ENCODE measurements at regions not wholly inside any gene's neighbourhood (a gene's known extent, or its start where the extent isn't known, plus 50 kb on each side); places are given as distances from the start of the nearest gene placed in this dataset.
"Not testable (repeated sequence)": the region's sequence is repeated elsewhere in the genome, so short reads cannot be mapped to it uniquely, and the experiment has no call there.

- TF ChIP-seq, protein P1, sequence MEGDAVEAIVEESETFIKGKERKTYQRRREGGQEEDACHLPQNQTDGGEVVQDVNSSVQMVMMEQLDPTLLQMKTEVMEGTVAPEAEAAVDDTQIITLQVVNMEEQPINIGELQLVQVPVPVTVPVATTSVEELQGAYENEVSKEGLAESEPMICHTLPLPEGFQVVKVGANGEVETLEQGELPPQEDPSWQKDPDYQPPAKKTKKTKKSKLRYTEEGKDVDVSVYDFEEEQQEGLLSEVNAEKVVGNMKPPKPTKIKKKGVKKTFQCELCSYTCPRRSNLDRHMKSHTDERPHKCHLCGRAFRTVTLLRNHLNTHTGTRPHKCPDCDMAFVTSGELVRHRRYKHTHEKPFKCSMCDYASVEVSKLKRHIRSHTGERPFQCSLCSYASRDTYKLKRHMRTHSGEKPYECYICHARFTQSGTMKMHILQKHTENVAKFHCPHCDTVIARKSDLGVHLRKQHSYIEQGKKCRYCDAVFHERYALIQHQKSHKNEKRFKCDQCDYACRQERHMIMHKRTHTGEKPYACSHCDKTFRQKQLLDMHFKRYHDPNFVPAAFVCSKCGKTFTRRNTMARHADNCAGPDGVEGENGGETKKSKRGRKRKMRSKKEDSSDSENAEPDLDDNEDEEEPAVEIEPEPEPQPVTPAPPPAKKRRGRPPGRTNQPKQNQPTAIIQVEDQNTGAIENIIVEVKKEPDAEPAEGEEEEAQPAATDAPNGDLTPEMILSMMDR (IDR thresholded peaks at IDR 0.05; ENCODE audit: insufficient read depth, low read depth, low read length, missing control alignments), result no peak
- H3K4me3 ChIP-seq (ENCODE audit: low read depth, low read length), result no peak overlapping the region
- no peak for DNase-seq (ENCODE audit: low read depth)
Observed at GRCh38 chr2:64742678-64743077, 89.0 kb upstream of the SERTAD2 start.

GRCh38 chr2:64743739-64744330 lies 90.1 kb upstream of the SERTAD2 start:
- no peak for DNase-seq (ENCODE audit: low read depth)
- TF ChIP-seq, protein P1 (IDR thresholded peaks at IDR 0.05; ENCODE audit: insufficient read depth, low read depth, low read length, missing control alignments), result no peak

DNA sequence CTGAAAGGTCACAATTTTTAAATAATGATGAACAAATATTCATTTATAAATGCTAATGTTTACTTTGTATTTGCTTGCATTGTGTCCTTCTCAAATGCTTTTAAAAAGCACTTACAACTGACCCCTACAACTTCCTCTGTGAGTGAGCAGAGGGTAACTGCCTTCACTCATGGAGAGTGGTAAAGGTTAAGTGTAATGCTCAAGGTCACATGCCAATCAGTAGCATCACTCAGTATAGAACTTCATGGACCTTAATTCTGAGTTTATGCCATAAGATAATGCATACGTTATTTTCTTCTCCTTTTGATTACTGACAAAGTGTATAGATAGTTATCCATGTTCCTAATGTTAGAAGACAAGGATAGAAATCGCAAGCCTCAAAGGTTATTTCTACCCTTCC lies 91.8 kb upstream of the SERTAD2 start:
- TF ChIP-seq, protein P1 (IDR thresholded peaks at IDR 0.05; ENCODE audit: insufficient read depth, low read depth, low read length, missing control alignments), result no peak
- DNase-seq (ENCODE audit: low read depth), result no peak

More at GRCh38 chr2:64743739-64744330, 90.1 kb upstream of the SERTAD2 start:
- H3K4me3 ChIP-seq (ENCODE audit: low read depth, low read length), result no peak overlapping the region

DNA sequence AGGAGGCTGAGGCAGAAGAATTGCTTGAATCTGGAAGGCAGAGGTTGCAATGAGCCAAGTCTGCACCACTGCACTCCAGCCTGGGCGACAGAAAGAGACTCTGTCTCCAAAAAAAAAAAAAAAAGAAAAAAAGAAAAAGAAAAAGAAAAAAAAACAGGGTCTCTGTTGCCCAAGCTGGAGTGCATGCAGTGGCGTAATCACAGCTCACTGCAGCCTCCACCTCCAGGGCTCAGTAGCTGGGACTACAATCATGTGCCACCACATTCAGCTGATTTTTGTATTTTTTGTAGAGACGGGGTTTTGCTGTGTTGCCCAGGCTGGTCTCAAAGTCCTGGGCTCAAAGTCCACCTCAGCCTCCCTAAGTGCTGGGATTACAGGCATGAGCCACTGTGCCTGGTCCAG lies 94.0 kb upstream of the SERTAD2 start:
- not testable (repeated sequence) for DNase-seq (ENCODE audit: low read depth); H3K4me3 ChIP-seq (ENCODE audit: low read depth, low read length)

More for the DNA sequence above, 91.8 kb upstream of the SERTAD2 start:
- no peak overlapping the region for H3K4me3 ChIP-seq (ENCODE audit: low read depth, low read length)

GRCh38 chr2:64748147-64748546 lies 94.4 kb upstream of the SERTAD2 start:
- peak overlapping the region; percentile 90 for H3K4me3 ChIP-seq (ENCODE audit: low read depth, low read length)
- no peak for DNase-seq (ENCODE audit: low read depth)
- TF ChIP-seq, protein P1 (IDR thresholded peaks at IDR 0.05; ENCODE audit: insufficient read depth, low read depth, low read length, missing control alignments), result no peak

DNA sequence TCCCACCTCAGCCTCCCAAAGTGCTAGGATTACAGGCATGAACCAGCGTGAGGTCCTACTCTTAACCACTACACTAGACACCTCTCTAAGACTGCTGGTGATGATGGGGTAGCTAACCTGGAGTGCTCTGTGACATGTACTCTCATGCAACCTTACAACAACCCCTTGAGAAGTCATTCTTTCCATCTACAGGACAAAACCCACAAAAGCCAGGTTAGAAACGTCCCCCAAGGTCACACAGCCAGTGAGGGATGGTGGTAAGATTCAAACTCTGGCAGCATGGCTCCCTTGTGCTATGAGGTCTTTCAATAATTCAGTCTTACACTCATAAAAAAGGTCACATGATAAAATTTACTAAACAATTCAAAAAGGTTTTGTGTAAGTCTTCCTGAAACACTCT lies 94.8 kb upstream of the SERTAD2 start:
- TF ChIP-seq, protein P1 (IDR thresholded peaks at IDR 0.05; ENCODE audit: insufficient read depth, low read depth, low read length, missing control alignments), result no peak
- peak overlapping the region; percentile 90 for H3K4me3 ChIP-seq (ENCODE audit: low read depth, low read length)
- DNase-seq (ENCODE audit: low read depth), result peak; percentile 50

DNA sequence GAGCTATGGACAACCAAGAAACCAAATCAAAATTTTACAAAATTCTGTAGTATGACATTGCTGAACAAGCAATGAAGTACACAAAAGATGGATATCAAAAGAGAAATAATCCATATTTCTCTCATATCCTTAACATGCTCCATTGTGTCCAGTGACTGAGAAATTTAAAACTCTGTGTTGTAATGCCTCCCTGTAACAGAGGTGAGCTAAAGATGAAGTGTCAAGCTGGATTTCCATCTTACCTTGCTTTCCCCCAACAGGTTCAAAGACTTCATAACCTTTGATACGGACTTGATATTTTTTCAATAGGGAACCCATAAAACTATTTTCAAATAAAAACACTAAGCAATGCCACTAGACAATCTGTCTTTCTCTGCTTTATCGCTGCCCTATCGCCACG lies 95.7 kb upstream of the SERTAD2 start:
- DNase-seq (ENCODE audit: low read depth), result peak; percentile 20
- peak overlapping the region; percentile 90 for H3K4me3 ChIP-seq (ENCODE audit: low read depth, low read length)
- TF ChIP-seq, protein P1 (IDR thresholded peaks at IDR 0.05; ENCODE audit: insufficient read depth, low read depth, low read length, missing control alignments), result no peak
